HT-29 (cell line): ENCODE measurements at regions not wholly inside any gene's neighbourhood (a gene's known extent, or its start where the extent isn't known, plus 50 kb on each side); places are given as distances from the start of the nearest gene placed in this dataset.

Experiments
- DNase-seq: peaks from one replicate; pipeline ENCODE4 v3.0.0-alpha.2; 2015; ENCODE audit warnings: low spot score

DNA sequence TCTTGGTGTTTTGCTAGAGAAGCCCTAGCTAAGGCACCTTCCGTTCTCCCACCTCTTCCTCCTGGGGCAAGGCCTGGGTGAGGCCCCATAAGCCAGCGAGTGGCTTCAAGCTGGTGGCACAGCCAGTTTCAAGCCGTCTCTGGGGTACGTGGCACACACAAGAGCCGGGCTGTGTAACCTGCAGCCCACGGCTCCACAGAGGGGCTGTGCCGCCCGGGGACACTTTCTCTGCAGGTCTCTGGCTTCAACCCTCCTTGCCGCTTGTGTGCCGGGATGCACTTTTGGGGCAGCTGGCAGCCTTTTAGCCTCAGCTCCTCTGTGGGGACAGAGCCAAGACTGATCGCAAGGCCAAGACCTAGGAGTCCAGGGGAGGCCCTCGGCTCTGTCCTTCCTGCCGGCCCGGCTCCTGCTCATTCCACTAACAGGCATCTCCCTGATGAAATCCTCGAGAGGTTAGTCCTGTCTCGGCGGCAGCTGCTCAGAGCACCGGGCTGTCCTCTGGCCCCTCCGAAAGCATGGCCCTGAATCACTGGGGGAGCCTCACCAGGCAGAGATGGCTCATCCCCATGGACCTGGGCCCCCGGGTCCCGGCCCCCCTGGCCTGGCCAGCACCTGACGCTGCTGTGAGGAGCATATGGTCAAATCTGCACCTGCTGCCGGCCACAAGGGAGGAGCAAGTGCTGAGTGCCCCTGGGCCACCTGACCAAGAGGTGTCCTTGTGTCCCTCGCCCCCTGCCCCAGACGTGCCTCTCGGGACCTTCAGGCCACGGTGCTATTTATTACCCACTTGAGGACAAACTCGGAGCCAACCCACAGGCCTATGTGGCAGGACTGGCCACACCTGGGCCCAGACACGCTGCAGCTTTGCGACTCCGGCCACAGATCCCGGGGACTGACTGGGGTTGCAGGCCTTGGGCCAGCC lies 98.5 kb downstream of the METRNL start:
- DNase-seq, result no peak

DNA sequence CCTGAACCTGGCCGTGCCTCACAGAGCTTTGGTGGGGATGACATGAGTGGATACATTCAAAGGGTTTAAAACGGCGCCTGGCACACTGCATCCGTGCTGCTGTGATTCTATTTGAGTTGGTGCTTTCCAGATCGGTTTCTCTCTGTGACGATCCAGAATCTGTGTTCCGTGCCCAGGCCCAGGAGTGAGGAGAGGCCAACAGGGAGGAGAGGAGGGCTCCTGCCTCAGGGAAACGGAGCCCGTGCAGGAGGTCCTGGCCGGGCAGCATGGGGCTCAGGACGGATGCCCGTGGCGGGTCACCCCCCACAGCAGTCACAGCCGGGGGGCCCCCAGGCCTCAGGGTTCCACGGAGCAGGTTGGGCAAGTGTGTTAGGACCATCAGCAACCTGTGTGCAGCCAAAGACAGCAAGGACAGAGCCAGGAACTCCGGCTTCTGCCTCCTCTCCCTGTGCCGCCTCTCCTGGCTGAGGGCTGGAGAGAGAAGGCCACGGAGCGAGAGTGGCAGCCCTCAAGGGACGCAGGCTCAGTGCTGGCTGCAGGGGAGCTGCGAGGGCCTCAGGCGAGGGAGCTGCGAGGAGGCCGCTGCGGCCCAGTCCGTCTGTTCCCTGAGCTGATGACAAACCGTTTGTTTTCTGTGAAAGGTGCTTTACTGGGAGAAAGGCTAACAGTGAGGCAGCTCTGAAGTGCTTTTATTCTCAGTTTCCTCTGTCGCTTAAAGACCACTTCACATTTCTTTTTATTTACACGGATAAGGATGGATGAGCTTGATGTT lies 99.3 kb downstream of the METRNL start:
- no peak for DNase-seq

DNA sequence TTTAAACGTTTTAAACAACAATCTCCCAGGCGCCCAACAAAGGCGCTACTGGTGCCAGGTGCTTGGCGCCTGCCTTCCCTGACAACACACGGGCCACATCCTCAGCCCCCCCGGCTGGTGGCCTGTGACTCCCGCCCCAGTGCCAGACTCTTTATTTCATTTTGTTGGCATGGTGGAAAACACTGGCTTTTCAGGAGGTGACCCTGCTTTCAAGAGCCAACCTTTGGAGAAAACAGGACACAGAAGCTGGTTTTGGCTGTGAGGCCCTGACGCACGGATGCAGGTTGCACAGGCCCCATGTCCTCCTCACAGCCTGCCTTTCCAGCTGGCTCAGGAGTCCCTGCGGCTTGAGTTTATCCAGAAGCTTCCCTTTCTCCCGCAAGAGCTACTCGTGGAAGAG lies 100.0 kb downstream of the METRNL start:
- DNase-seq, result no peak

DNA sequence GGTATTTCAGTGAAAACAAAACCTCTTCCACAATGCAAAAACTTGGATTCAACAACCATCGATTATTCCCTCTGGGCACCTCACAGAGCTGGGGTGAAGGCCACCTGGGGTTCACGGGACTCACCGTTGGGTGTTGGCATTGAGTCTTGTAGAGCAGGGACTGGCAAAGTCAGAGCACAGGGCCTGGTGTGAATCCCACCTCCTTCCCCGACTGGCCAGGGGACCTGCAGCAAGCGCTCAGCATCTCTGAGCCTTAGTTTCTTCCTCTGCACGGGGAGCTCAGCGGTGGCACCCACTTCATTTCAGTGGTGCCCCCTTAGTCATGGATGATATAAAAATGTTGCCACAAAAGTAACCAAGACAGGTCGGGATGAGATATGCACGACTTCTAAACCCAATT lies 100.4 kb downstream of the METRNL start:
- no peak for DNase-seq

DNA sequence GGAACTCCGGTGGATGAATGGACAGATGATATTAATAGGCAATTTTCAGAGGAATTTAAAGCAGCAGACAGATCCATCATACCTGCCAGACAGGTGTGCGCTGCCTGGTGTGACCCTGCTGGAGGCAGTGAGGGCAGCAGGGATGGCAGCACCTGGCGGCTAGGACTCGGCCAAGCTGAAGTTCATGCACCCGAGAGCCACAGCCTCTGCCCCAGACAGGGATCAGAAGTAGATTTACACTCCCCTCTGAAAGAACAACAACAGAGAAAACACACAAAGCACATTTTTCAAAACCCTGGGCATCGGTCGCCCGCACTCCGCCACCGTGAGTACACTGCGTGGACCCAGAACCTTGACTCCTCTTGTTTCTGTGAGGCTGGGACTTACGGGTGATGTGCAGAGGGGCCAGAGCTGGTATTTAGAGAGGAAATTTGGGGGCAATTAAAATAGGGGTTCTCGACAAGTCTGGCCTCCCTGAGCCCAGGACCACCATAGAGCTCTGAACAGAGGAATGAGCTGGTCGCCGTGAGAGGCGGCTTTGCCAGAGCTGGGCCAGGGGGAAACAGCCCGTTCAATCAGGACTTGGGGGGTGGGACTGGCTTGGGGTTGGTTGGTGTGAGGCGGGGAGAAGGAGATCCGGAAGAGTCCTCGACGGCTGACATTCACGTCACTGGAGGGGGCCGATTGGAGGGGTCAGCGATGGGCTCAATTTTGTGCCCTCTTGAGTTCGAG lies 101.0 kb downstream of the METRNL start:
- DNase-seq, result no peak

DNA sequence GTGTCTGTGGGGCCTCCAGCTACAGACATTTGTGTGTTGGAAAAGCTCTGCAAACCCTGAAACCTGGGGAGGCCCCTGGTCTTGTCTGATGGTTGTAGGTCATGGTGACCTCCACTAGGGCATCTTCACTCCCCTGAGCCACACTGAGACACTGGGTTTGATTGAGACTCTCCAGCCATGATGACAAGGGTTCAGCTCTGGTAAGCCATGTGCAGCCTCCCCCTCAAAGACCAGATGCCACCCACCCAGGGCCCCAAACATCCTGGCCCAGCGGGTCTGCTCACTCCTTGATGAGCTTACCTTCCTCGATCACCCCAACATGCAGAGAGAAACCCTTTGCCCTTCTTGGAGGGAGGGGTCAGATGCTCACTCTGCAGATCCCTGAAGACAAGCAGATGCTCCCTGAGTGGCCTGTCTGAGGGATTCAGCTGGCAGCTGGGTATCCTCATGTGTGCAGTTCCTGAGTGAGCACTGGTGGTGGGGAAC lies 101.6 kb downstream of the METRNL start:
- no peak for DNase-seq

DNA sequence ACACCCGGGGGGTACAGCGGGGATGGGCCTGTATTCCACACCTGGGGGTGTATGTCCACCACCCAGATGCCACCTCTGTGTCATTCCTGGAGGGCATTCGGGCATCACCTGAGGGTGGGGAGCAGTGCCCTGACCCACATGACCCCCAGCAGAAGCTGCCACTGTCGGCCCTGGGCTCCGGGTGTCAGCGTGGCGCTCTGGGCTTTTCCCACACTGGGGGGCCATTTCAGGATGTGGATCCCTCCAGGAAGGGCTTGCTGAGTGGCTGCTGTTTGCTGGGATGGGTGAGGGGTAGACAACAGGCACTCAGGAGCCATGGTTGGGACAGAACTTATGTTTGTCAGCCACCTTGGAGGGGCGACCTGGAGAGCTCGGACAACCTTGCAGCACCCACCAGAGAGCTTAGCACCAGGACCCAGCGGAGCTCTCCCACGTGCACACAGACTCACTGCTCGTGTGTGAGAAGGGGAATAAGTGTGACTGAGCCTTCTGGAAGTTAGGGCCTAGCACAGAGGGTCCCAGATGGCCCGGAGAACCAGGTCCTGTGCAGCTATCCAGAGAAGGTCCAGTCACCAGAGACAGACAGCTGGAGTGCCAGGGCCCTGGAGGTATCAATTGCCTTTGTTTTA lies 102.7 kb downstream of the METRNL start:
- DNase-seq, result no peak

DNA sequence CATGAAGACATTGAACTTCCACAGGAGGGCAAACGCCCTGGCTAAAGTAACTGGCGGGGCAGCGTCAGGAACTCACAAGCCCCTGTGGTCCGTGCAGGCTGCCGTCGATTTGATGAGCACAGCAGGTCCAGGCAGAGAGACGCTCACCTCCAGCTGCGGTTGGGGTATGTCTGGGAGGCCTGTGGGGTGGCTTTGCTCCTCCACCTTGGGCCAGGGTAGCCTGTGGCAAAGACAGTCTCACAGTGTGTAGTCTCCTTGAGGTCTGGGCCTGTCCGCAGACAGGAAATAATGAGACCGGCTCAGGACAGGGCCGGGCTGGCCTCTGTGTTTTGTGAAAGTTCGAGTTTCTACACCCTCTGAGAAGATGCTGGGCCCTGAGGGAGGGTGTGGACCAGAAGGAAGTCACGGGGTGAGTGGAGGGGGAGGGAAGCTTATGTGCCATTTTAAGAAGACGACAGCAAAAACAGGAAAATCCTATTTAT lies 103.3 kb downstream of the METRNL start:
- DNase-seq, result no peak

DNA sequence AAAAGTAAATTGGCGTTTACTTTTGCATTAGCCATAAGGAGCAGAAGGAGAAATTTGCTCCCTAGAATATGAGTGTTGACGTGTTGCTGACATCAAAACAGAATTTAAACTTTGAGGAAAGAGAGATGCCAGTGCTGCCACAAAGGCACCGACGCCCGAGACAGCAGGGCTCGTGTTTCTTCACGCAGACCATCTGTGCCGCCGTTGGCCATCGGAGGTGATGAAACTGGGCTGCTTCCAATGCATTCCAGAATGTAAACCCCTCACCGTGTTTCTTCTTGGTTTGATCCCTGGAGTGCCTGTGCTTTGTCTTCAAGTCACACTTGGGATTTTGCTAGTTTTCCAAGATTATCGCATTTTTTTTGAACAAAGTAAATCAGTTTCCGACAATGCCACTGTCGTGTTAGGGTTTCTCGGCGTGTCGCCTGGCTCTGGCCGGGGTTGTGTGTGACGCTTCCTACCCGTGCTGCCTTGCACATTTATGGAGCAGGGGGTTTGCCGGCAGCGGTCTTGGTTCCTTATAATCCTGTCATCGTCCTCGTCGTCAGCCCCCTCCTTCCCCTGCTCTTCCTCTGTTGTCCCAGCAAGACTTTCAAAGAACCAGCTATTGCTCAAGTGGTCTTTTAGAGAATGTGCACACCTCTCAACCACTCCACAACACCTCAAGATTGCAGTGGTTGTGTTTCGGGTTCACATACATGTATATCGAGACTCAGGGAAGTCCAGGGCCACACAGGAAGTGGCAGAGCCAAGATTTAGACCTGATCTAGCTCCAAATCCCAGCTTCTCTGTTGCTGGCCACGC lies 103.9 kb downstream of the METRNL start:
- DNase-seq, result no peak

DNA sequence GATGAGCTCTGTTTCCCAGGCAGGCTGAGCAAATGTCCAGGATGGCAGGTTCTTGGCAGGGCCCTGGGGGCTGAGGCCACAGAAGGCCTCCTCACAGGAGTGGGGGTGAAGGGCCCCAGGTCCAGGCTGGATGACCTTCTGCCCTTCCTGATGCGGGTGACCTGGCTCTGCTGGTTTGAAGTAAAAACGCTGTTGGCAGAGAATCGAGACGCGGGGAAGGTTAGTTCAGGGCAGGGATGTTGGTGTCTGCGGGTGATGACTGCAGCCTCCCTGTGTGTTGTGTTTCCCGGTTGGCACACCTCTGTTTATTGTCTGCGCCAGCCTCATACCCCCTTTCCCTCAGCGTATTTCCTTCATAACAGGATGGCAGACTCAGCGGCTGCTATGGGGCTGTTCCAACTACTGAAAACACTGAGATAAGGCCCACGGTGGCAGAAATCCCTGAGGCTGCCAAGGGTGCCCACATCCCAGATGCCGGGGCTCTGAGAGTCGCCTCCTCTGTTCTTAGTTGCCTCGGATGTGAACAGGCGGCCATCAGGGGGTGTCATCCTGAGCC lies 104.6 kb downstream of the METRNL start:
- DNase-seq, result no peak

DNA sequence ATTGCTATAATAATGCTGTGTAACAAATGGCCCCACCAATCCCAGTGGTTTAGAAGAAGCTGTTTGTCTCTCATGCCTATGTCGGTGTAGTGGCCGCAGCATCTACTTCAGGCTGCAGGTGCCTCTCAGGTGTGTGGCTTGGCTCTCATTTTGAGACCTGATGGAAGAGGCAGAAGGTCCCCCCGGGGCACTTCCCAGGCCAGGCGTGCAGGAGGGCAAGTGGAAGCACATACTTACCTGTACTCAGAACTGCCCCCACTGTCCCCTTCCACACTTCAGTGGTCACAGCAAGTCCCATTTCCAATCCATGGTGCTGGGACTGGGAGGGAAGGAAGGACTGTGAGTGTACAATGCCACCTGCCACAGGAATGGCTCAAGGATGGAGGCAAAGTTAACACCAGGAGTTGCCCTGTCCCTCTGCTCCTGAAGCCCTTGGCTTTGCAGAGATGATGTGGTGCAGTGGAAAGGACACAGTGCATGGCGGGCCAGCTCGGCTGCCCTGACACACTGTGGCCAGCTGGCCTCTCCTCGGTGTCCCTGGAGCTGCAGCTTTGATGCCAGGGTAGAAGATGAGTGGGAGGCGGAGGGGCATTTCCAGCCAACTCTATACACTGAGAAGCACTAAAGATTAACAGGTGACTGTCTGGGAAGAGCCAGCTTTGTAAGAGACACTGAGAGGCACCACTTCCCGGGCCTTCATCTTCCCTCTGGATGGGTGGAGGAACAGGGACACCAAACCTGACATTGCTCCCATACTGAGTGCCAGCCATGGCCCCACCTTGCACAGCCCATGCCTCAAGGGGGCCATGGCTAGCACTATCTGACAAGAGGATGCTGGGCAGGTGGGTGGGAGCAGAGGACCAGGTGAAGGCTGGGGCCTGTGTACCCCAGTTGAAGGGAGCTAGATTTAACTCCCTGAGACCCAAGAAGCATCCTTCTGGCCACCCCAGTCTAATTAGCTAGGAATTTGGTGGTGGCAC lies 105.9 kb downstream of the METRNL start:
- no peak for DNase-seq

DNA sequence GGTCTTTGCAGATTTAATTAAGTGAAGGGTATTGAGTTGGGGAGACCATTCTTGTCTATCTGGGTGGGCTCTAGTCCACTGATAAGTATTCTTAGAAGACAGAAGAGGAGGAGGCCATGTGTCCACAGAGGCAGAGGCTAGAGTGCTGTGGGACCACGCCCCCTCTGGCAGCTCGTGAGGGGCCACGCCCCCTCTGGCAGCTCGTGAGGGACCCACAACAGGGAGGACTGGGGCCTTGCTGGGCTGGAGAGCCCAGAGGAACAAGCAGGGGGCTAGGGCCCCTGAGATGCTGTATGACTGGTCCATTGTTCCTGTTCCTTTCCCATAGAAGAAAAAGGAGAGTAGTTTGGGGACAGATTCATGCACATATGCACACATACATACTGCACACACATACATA lies 106.8 kb downstream of the METRNL start:
- no peak for DNase-seq

DNA sequence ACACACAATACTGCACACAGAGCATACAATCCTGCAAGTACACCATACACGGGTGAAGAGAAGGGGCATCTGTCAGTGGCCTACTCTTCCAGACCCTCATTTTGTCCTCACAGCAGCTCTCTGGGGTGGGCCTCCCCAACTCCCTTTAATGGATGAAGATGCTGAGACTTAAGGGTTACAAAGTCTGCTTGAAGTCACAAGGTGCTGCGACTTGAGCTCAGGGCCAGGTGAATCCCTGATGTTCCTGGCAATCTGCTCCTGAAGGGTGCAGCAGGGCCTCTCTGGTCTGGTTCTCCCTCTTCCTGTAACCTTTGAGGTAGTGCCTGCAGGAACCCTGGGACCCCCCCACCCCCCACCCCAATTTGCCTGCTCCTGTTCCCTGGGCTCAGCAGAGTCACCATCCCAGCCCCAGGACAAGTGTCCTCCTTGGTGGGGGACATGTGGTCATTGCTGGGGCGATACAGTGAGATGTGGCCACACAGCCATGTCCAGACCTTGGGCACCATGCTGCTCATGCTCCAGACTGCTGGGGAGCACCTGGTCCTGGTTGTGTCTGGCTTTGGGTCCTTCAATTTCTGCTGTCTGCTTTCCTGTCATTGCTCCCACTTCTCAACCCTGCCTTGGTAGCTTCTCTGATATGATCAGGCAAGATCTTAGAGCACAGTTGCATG lies 107.5 kb downstream of the METRNL start:
- no peak for DNase-seq

DNA sequence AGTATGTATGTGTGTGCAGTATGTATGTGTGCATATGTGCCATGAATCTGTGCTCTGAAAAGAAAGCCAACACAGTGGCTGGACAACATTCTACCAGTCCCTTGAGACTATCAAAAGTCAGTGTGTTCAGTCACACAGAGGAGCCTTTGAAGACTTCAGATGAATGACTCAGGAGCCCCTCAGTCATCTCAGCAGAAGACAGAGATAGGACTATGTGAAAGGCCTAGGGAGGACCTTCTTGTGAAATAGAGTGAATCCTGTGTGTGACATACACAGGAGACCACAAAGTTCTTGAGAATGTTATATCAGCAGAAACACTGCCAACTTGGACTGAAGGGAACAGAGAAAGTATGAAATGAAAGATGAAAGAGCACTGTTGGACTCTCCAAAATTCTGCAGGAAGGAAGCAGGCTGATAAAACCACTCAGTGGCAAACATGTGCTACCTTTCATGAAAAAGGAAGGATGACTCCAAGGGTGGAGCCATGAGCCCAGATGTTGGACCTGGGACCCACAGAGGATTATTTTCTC lies 108.4 kb downstream of the METRNL start:
- DNase-seq, result no peak

DNA sequence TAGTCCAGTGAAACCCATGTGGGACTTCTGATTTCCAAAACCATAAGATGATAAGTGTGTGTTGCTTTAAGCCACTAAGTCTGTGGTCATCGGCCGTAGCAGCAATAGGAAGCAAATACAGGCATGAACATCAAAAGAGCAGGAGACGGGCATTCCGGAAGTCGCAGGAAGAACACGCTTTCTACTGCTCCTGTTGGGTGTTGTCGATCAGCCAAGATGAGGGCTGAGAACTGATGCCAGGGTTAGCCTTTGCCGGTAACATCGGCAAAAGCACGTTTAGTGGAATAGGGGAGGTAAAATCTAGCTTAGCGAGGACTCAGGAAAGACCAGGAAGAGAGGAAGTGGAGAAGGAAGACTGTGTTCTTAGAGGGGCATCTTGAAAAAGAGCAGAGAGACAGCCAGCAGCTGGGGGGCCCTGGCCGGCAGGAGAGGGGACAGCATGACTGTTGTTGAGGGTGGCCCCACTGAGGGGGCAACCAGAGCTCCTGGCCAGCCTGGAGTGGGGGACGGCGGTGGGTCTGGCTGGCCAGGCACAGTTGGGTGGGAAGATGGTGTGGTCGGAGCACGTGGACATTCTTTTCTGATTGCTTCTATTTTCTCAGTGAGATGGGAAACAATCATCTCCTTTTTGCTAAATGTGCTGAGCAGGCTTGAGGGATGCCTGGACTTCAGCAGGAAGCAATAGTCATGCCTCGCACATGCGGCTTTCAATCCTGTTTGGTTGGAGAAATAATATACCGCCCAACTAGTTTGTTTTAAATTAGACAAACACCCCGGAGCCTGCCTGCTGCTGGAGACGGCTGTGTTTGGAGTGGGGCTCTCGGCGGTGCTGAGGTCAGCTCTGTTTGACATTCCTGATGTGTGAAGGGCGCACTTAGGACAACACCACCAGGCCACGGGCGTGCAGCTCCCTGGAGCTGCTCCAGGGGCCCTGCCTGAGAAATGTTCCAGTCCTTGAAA lies 109.9 kb downstream of the METRNL start:
- DNase-seq, result no peak

DNA sequence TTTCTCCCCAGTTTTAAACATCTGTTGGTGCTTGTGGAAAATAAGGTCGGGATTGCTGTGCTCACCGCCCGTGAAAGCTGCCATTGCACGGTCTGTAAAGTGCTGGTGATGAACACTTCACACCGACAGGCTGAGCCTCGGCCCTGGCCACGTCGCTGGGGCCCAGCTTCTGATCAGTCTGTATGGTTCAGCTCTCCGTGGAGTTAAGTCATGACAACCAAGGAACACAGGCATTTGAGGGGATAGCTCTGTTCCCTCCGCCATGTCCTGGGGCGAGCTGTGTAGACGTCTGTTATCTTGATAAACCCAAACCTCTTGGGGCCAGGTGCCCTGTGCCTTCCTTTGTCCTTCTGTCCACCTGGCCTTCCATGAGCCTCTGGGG lies 110.6 kb downstream of the METRNL start:
- no peak for DNase-seq
